Stimulated activated naive B cell treated with anti-CD40 and anti-IgM and Interleukin-4, amounts not matched to agents 10 μg/mL and 1 μg/mL and 100 μg/mL, for 72 hours (primary cell): ENCODE measurements at regions not wholly inside any gene's neighbourhood (a gene's known extent, or its start where the extent isn't known, plus 50 kb on each side); places are given as distances from the start of the nearest gene placed in this dataset.
"Not testable (repeated sequence)": the region's sequence is repeated elsewhere in the genome, so short reads cannot be mapped to it uniquely, and the experiment has no call there.

Experiments
- ATAC-seq, 2 donors: fragments of 150-1000 bp; cut with Tn5 transposase; replicated peaks; 2 replicates each; pipeline ENCODE4 v1.10.0; 2021; ENCODE audit warnings: moderate library complexity in 1 of 2
- DNase-seq: peaks from one replicate; pipeline ENCODE4 v3.0.0; 2021
- H3K27ac Mint-ChIP-seq: one replicate; pipeline ENCODE4 v1.8.0; 2022; ENCODE audit warnings: mild to moderate bottlenecking, mixed read lengths
- H3K27me3 Mint-ChIP-seq, 2 donors: one replicate each; pipeline ENCODE4 v1.8.0; 2022; ENCODE audit warnings: mixed read lengths in 2 of 2
- H3K36me3 Mint-ChIP-seq, 2 donors: one replicate each; pipeline ENCODE4 v1.8.0; 2022; ENCODE audit warnings: mixed read lengths in 2 of 2, mild to moderate bottlenecking in 1 of 2
- H3K4me1 Mint-ChIP-seq, 2 donors: one replicate each; pipeline ENCODE4 v1.8.0; 2022; ENCODE audit warnings: mixed read lengths in 2 of 2, mild to moderate bottlenecking in 1 of 2
- H3K4me3 Mint-ChIP-seq, 2 donors: one replicate each; pipeline ENCODE4 v1.8.0; 2022; ENCODE audit warnings: mild to moderate bottlenecking in 2 of 2, mixed read lengths in 2 of 2, moderate library complexity in 1 of 2
- H3K9me3 Mint-ChIP-seq, 2 donors: one replicate each; pipeline ENCODE4 v1.8.0; 2022; ENCODE audit warnings: mixed read lengths in 2 of 2, mild to moderate bottlenecking in 1 of 2

DNA sequence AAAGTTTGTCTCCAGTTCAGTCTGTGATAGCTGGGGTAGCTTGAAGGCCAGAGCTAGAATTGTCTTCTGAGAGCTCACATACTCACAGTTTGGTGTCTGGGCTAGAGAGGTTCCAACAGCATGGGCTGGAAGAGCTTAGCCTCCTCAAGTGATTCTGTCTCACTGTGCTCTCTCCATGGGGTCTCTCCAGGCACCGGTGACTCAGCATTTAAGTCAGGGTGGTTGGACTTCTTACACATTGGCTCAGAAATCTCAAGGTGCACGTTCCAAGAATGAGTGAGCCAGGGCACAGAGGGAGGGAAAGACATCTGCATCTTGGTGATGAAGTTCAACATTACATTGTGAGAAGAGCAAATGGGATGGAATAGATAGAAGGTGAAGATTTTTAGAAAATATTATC is 207.3 kb upstream of the DDX18 start:
- no peaks in the 10 kb centered on the region for H3K36me3 Mint-ChIP-seq
- no peaks in the 10 kb centered on the region for H3K9me3 Mint-ChIP-seq
- ATAC-seq, result no peak
- H3K4me3 Mint-ChIP-seq, result no peak overlapping the region
- no peak for DNase-seq
- no peaks in the 10 kb centered on the region for H3K4me1 Mint-ChIP-seq
- H3K27me3 Mint-ChIP-seq, result no peaks in the 10 kb centered on the region
- no peak overlapping the region for H3K27ac Mint-ChIP-seq

DNA sequence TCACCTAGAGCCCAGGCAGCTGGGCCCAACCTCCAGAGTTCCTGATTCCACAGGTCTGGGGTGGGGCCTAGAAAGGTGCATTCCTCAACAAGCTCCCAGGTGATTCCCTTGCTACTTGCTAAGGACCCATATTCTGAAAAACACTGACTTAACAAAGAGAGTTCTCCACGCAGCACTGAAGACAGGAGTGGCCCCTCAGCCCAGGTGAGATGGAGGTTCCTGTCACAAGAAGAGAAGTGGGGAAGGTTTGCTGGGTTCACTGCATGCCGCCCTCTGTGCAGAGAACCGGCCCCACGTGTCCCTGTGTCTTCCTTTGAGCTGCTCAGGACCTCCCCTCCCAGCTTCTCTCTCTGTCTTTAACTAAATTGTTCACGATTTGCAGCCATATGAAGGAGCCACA is 201.4 kb upstream of the DDX18 start:
- ATAC-seq (no peak), DNase-seq (no peak)
- no peak overlapping the region for H3K4me3 Mint-ChIP-seq
- H3K36me3 Mint-ChIP-seq, result no peaks in the 10 kb centered on the region
- H3K9me3 Mint-ChIP-seq, result no peaks in the 10 kb centered on the region
- no peaks in the 10 kb centered on the region for H3K27me3 Mint-ChIP-seq
- H3K4me1 Mint-ChIP-seq, result no peaks in the 10 kb centered on the region
- H3K27ac Mint-ChIP-seq, result no peak overlapping the region

- Mint-ChIP-seq H3K27me3 (no peaks in the 10 kb centered on the region), H3K4me1 (no peaks in the 10 kb centered on the region), H3K36me3 (no peaks in the 10 kb centered on the region), H3K27ac (no peak overlapping the region), H3K4me3 (no peak overlapping the region), H3K9me3 (no peaks in the 10 kb centered on the region)
- DNase-seq (no peak), ATAC-seq (no peak)
These were observed 200.2 kb upstream of the DDX18 start for GRCh38 chr2:117614296-117614695.

DNA sequence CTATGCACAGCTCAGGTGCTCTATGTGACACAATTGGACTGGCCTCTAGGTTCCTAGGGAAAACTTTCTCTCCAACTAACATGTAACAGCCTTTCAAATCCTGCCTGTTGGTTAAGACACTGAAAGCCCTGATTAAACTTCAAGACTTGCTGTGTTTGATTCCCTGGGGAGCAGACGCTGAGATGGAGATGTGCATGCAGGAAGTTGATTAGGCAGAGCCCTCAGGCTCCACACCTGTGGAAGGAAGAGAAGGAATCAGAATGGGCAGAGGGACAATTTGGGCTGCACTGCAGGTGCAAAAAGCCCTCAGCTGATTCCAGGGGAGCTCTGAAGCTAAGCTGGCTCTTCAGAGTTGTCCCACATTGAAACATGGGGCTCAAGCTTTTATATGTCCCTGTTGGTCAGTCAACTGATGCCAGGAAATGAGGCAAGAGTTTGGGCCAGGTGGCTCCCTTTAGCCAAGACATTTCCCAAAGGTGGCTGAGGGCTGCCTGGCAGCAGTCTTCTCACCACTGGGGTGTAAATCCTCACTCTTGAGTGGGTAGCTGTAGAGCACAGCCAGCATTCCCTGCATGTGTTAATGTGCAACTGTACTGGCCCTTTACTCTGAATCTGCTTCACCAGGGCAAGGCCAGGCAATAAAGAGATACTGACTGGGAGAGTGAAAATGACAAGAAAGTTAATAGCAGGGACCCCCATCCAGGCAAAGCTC is 199.5 kb upstream of the DDX18 start:
- Mint-ChIP-seq H3K36me3 (no peaks in the 10 kb centered on the region), H3K9me3 (no peaks in the 10 kb centered on the region), H3K27ac (no peak overlapping the region), H3K4me3 (no peak overlapping the region), H3K4me1 (no peaks in the 10 kb centered on the region), H3K27me3 (no peaks in the 10 kb centered on the region)
- no peak for ATAC-seq
- no peak for DNase-seq

DNA sequence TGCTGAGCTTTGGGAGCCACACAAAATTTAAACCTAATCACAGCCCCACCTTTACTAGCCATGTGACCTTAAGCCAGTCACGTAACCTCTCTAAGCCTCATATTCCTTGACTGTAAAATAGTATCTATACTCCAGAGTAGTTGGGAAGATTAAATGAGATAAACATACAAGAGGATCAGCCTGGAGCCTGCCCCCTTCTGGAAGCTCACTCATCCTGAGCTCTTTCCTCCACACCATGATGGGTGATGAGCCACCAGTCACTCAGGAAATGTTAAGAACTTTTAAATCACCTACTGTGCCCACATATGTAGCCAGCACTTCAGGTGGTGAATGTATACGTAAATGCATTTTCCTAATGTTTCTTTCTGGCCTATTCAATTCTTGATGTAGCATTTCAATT is 195.9 kb upstream of the DDX18 start:
- Mint-ChIP-seq H3K9me3 (peaks cover 0 to 3% of the 10 kb centered on the region in 2 donors), H3K4me1 (no peaks in the 10 kb centered on the region), H3K36me3 (no peaks in the 10 kb centered on the region), H3K4me3 (no peak overlapping the region), H3K27ac (no peak overlapping the region), H3K27me3 (no peaks in the 10 kb centered on the region)
- DNase-seq (no peak), ATAC-seq (no peak)

DNA sequence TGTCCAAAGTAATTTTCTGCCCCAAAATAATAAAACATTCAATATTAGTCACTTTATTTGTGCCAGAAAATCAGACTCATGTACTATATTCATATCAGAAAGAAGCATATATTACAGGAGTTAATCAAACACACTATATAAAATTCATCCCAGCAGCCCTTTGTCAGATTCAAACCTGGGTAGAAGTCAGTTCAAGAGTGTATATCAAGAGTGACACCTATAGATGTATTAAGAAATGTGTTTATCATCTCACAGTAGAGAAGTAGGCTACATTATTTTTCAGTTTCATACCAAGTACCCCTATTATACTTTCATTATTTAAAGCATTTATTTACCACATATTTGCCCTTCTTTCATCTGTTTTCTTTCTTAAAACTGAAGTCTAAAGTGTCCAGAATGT is 193.2 kb upstream of the DDX18 start:
- H3K27ac Mint-ChIP-seq, result no peak overlapping the region
- no peak overlapping the region for H3K4me3 Mint-ChIP-seq
- H3K27me3 Mint-ChIP-seq, result no peaks in the 10 kb centered on the region
- H3K9me3 Mint-ChIP-seq, result peaks cover 0 to 4% of the 10 kb centered on the region in 2 donors
- no peaks in the 10 kb centered on the region for H3K36me3 Mint-ChIP-seq
- ATAC-seq (no peak), DNase-seq (no peak)
- no peaks in the 10 kb centered on the region for H3K4me1 Mint-ChIP-seq

- H3K9me3 Mint-ChIP-seq, H3K4me3 Mint-ChIP-seq, H3K36me3 Mint-ChIP-seq, H3K27ac Mint-ChIP-seq, ATAC-seq, DNase-seq, H3K4me1 Mint-ChIP-seq, H3K27me3 Mint-ChIP-seq: not testable (repeated sequence)
These were observed 191.3 kb upstream of the DDX18 start for GRCh38 chr2:117623175-117623574.

DNA sequence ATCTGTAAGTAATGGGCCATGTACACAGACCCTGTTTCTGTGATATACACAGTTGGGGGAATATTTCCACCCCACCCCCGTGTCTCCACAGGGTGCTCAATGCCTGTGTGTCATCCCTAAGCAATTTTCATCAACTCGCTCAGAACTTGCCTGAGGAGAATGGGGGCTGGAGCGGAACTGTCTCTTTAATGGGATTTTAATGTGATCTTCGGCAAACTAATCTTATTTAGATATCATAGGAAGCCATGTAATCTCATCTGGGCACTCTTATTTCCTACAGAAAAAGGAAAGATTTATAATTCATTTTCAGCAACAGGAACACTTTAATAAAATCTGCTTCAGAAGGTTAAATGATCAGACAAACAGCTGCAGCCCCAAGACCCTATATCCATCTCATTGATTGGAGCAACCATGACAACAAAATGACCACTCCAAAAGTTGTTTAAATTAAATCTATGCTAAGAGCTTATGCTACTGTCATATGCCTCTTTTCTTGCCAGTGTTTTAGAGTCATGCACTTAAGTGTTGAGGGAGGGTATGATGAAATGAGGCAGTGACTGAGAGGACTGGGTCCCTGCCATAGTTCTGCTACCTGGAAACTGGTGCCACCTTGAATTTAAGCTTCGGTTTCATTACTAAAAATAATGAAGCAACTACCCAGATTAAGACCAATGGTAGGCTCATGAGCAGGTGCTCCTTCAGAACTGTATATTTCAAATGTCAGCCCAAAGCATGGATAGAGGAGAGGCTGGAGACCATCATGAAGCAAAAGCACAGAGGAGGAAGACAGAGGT is 183.1 kb upstream of the DDX18 start:
- H3K4me3 Mint-ChIP-seq, result no peak overlapping the region
- no peaks in the 10 kb centered on the region for H3K4me1 Mint-ChIP-seq
- H3K27me3 Mint-ChIP-seq, result no peaks in the 10 kb centered on the region
- peaks cover 0 to 4% of the 10 kb centered on the region in 2 donors for H3K9me3 Mint-ChIP-seq
- H3K36me3 Mint-ChIP-seq, result no peaks in the 10 kb centered on the region
- no peak for ATAC-seq
- no peak overlapping the region for H3K27ac Mint-ChIP-seq
- no peak for DNase-seq

- no peaks in the 10 kb centered on the region for H3K36me3 Mint-ChIP-seq
- no peak overlapping the region for H3K27ac Mint-ChIP-seq
- DNase-seq, result no peak
- H3K4me1 Mint-ChIP-seq, result no peaks in the 10 kb centered on the region
- no peaks in the 10 kb centered on the region for H3K27me3 Mint-ChIP-seq
- peaks cover 0 to 4% of the 10 kb centered on the region in 2 donors for H3K9me3 Mint-ChIP-seq
- no peak overlapping the region for H3K4me3 Mint-ChIP-seq
- no peak for ATAC-seq
These were observed 179.0 kb upstream of the DDX18 start for GRCh38 chr2:117635481-117635880.

DNA sequence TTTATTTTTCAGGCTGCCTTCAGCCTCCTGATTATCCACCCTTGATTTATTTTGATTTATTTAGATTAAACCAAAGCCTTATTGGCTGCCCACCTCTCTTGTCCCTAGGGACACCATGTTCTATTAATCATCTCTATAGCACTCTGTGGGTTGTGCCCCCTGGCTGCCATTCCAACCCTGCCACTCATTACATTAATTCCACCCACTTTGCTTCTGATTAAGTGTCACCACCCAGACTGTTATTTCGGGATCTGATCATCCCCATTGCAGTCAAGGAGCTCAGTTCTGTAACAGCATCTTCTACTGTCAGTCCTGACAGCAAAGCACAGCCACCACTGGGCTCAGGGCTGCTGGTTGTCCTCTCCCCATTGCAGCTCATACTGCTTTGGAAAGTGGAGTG is 175.1 kb upstream of the DDX18 start:
- Mint-ChIP-seq H3K36me3 (no peaks in the 10 kb centered on the region), H3K27ac (no peak overlapping the region), H3K4me1 (no peaks in the 10 kb centered on the region), H3K9me3 (peaks cover 0 to 3% of the 10 kb centered on the region in 2 donors), H3K4me3 (no peak overlapping the region), H3K27me3 (peaks cover 0 to 4% of the 10 kb centered on the region in 2 donors)
- DNase-seq, result no peak
- ATAC-seq, result no peak

GRCh38 chr2:117644403-117644802 is 170.1 kb upstream of the DDX18 start:
- peaks cover 0 to 4% of the 10 kb centered on the region in 2 donors for H3K27me3 Mint-ChIP-seq
- DNase-seq, result no peak
- no peak overlapping the region for H3K27ac Mint-ChIP-seq
- H3K9me3 Mint-ChIP-seq, result peaks cover 0 to 5% of the 10 kb centered on the region in 2 donors
- H3K36me3 Mint-ChIP-seq, result no peaks in the 10 kb centered on the region
- no peak for ATAC-seq
- no peaks in the 10 kb centered on the region for H3K4me1 Mint-ChIP-seq
- H3K4me3 Mint-ChIP-seq, result no peak overlapping the region

DNA sequence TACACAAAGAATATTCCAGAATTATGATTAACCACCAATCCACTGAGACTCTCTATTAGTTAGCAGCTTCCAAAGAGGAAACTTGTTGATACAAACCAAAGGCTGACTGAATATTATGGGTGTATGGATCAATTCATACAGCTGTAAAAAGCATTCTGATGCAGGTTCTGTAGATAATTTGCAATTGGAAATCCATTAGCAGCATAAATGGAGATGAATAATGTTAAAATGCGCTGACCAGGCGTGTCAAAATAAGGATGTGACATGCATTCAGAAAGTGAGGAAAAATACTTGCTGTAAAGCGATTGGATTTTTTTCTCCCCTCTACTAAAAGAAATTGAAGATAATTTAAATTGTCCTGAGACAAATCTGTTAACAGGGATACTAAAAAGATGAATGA is 169.0 kb upstream of the DDX18 start:
- H3K36me3 Mint-ChIP-seq, result no peaks in the 10 kb centered on the region
- peaks cover 0 to 4% of the 10 kb centered on the region in 2 donors for H3K27me3 Mint-ChIP-seq
- no peak for DNase-seq
- no peak overlapping the region for H3K27ac Mint-ChIP-seq
- no peaks in the 10 kb centered on the region for H3K4me1 Mint-ChIP-seq
- no peak for ATAC-seq
- H3K9me3 Mint-ChIP-seq, result peaks cover 0 to 5% of the 10 kb centered on the region in 2 donors
- H3K4me3 Mint-ChIP-seq, result no peak overlapping the region

DNA sequence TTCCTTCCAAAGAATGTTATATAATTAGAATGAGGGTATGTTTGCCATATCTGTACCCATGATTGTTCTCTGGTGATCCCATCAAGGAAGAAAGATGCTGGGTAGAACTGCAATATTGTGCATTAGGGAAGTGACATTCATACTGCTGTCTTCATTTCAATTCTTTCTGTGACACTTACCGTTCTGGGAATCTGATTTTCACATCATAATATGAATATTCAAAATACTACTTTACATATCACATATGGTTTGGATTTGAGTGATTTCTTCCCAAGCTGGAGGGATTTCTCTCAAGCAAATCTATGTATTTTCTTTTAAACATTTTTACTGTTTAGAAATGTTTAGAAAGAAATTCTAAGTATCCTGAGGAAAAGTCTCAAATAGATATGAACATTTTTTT is 168.4 kb upstream of the DDX18 start:
- no peak for DNase-seq
- ATAC-seq, result no peak
- H3K4me1 Mint-ChIP-seq, result no peaks in the 10 kb centered on the region

DNA sequence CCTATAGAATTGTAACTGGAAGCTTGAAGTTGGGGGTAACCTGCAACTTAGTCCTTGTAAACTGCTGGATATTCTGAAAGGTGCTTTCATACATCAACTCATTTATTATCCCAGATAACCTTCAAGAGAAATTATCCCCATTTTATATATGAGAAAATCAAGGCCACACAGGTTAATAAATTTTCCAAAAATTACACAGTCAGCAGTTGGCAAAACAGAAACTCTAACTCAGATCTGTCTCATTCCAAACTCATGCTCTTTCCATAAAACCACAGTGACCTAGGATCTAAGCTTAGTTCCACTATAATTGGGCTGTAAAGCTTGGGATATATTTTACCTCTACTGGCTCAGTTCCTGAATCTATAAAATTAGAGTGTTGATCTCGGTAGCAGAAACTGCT is 167.6 kb upstream of the DDX18 start:
- DNase-seq (no peak), ATAC-seq (no peak)
- no peak overlapping the region for H3K4me3 Mint-ChIP-seq
- H3K27ac Mint-ChIP-seq, result no peak overlapping the region
- H3K36me3 Mint-ChIP-seq, result no peaks in the 10 kb centered on the region
- peaks cover 0 to 5% of the 10 kb centered on the region in 2 donors for H3K9me3 Mint-ChIP-seq
- no peaks in the 10 kb centered on the region for H3K4me1 Mint-ChIP-seq
- peaks cover 0 to 4% of the 10 kb centered on the region in 2 donors for H3K27me3 Mint-ChIP-seq

More for the DNA sequence above, 168.4 kb upstream of the DDX18 start:
- Mint-ChIP-seq H3K27me3 (peaks cover 0 to 4% of the 10 kb centered on the region in 2 donors), H3K27ac (no peak overlapping the region), H3K36me3 (no peaks in the 10 kb centered on the region), H3K4me3 (no peak overlapping the region), H3K9me3 (peaks cover 0 to 5% of the 10 kb centered on the region in 2 donors)

DNA sequence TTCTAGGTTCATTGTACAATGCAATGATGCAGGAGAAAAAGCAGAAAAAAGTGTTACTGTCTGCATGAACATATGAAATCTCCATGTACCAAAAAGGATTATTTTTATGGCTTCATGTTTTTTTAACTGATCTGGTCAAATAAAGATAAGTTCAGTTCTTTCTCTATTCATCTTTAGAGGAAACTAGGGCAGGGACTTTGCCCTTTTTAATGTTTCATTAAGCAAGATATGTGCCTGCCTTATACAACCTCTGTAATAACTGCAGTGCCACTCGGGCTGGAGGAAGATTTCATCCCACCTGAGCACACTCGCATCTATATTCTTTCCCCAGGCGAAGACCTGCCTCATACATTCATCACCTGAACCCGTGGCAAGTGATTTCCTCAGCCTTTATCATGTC is 157.9 kb upstream of the DDX18 start:
- peaks cover 0 to 4% of the 10 kb centered on the region in 2 donors for H3K9me3 Mint-ChIP-seq
- H3K4me1 Mint-ChIP-seq, result no peaks in the 10 kb centered on the region
- no peak overlapping the region for H3K27ac Mint-ChIP-seq
- H3K4me3 Mint-ChIP-seq, result no peak overlapping the region
- no peak for ATAC-seq
- no peak for DNase-seq
- no peaks in the 10 kb centered on the region for H3K27me3 Mint-ChIP-seq
- H3K36me3 Mint-ChIP-seq, result no peaks in the 10 kb centered on the region
